OCI-LY1 (cell line): ENCODE measurements at regions not wholly inside any gene's neighbourhood (a gene's known extent, or its start where the extent isn't known, plus 50 kb on each side); places are given as distances from the start of the nearest gene placed in this dataset.

ENCODE experiments used
- H2AFZ ChIP-seq: fragments of 200-600 bp; sonication (generic), shearing (Covaris generic); 2 replicates; pipeline ENCODE4 v1.6.0; 2014; ENCODE audit warnings: antibody characterized with exemption, mild to moderate bottlenecking, low read length
- H3F3A ChIP-seq: fragments of 200-600 bp; sonication (generic), shearing (Covaris generic); 2 replicates; pipeline ENCODE4 v1.6.0; 2014; ENCODE audit warnings: mild to moderate bottlenecking, antibody characterized with exemption, low read length, moderate library complexity; ENCODE audit not compliant: insufficient read depth
- H3K27ac ChIP-seq: fragments of 200-600 bp; sonication (generic); 2 replicates; pipeline ENCODE4 v1.5.1; 2014; ENCODE audit warnings: low read length, mixed run types, mild to moderate bottlenecking, low read depth; ENCODE audit not compliant: poor library complexity, severe bottlenecking
- H3K27me3 ChIP-seq: fragments of 200-600 bp; sonication (generic); 2 replicates; pipeline ENCODE4 v1.6.0; 2014; ENCODE audit warnings: antibody characterized with exemption, mild to moderate bottlenecking, low read length, moderate library complexity; ENCODE audit not compliant: insufficient read depth
- H3K36me3 ChIP-seq: fragments of 200-600 bp; sonication (generic); 2 replicates; pipeline ENCODE4 v1.6.1; 2014; ENCODE audit warnings: mild to moderate bottlenecking, antibody characterized with exemption, low read length, moderate library complexity, mixed read lengths; ENCODE audit not compliant: insufficient read depth
- H3K4me1 ChIP-seq: fragments of 200-600 bp; sonication (generic); 2 replicates; pipeline ENCODE4 v1.5.1; 2014; ENCODE audit warnings: mild to moderate bottlenecking, low read length, moderate library complexity; ENCODE audit not compliant: insufficient read depth, severe bottlenecking
- H3K4me2 ChIP-seq: fragments of 200-600 bp; sonication (generic), shearing (Covaris generic); 2 replicates; pipeline ENCODE4 v1.6.1; 2014; ENCODE audit warnings: low read length
- H3K4me3 ChIP-seq: fragments of 200-600 bp; sonication (generic); 2 replicates; pipeline ENCODE4 v1.5.1; 2014; ENCODE audit warnings: low read length, low read depth, mild to moderate bottlenecking, mixed read lengths; ENCODE audit not compliant: poor library complexity, severe bottlenecking
- H3K79me2 ChIP-seq: fragments of 200-600 bp; shearing (Covaris generic); 2 replicates; pipeline ENCODE4 v1.6.1; 2016; ENCODE audit warnings: mixed run types, low read length, mixed read lengths; ENCODE audit not compliant: insufficient read depth
- H3K9ac ChIP-seq: fragments of 200-600 bp; sonication (generic), shearing (Covaris generic); 2 replicates; pipeline ENCODE4 v1.6.1; 2014; ENCODE audit warnings: mild to moderate bottlenecking, low read length, mixed read lengths
- H3K9me2 ChIP-seq: fragments of 200-600 bp; sonication (generic), shearing (Covaris generic); 2 replicates; pipeline ENCODE4 v1.6.1; 2014; ENCODE audit warnings: low read depth, mild to moderate bottlenecking, low read length, mixed read lengths
- H3K9me3 ChIP-seq: fragments of 200-600 bp; shearing (Covaris generic); 2 replicates; pipeline ENCODE4 v1.6.1; 2014; ENCODE audit warnings: low read length, mixed read lengths
- H4K20me1 ChIP-seq: fragments of 200-600 bp; sonication (generic), shearing (Covaris generic); 2 replicates; pipeline ENCODE4 v1.6.0; 2016; ENCODE audit warnings: mild to moderate bottlenecking, low read length; ENCODE audit not compliant: insufficient read depth
- CTCF ChIP-seq: fragments of 200-600 bp; sonication (generic), shearing (Covaris generic); IDR thresholded peaks from 2 replicates; pipeline ENCODE4 v1.5.1; 2017; ENCODE audit warnings: mild to moderate bottlenecking, antibody characterized with exemption, low read length, moderate library complexity, mixed read lengths
- EZH2 ChIP-seq: fragments of 200-600 bp; sonication (generic), shearing (Covaris generic); IDR thresholded peaks from 2 replicates; pipeline ENCODE4 v1.8.0; 2017; ENCODE audit warnings: borderline replicate concordance, mixed run types, mild to moderate bottlenecking, antibody characterized with exemption, low read length, moderate library complexity, mixed read lengths

DNA sequence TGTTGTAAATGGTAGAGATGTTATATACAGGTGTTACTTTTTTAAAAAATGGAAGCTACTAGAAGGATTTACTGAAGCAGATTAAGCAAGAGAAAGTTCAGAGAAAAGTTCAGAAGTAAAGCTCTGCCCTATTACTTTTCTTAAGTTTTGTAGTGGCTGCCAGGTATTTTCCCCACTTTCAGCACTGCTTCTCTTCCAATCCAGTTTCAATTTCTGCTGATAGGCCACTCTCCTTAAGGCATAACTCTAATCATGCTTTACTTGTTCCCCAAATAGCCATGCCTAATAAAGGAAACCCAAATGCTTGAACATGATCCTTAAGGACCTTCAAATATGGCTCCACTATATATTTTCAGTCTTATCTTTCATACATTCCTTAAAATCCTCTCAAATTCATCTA lies 880.8 kb upstream of the CDH2 start:
- Histone ChIP-seq H3K4me1 (no peaks in the 10 kb centered on the region), H3K9me3 (no peaks in the 10 kb centered on the region), H3K9me2 (no peaks in the 10 kb centered on the region), H3K36me3 (no peaks in the 10 kb centered on the region), H3K27me3 (no peaks in the 10 kb centered on the region), H4K20me1 (no peaks in the 10 kb centered on the region), H3K4me3 (no peak overlapping the region), H3K27ac (no peak overlapping the region), H3F3A (no peaks in the 10 kb centered on the region), H3K9ac (no peak overlapping the region), H3K79me2 (no peaks in the 10 kb centered on the region), H2AFZ (no peak overlapping the region), H3K4me2 (no peak overlapping the region)
- TF ChIP-seq CTCF (no peak), EZH2 (no peak)

DNA sequence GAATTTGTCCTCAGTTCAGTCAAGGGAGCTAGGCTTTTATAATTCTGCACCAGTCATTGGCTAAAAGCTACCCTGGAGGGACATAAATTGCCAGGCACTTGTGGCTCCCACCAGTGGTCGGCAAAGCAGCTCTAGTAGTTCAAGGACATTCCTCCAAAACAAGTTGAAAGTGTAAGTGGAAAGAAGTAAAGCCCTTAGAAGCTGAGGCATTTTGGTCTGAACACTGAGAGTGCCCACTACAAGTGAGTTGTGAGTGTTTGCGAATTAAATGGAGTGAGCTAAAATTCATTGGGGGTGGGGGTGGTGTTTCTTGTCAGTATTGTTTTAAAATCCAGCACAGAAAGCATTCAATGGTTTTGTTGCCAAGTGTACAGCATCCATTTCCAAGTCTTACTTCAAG lies 879.9 kb upstream of the CDH2 start:
- no peak overlapping the region for H3K27ac ChIP-seq
- no peaks in the 10 kb centered on the region for H3K36me3 ChIP-seq
- no peaks in the 10 kb centered on the region for H3K9me2 ChIP-seq
- H3F3A ChIP-seq, result no peaks in the 10 kb centered on the region
- no peak overlapping the region for H3K9ac ChIP-seq
- H3K4me2 ChIP-seq, result no peak overlapping the region
- H3K4me3 ChIP-seq, result no peak overlapping the region
- no peaks in the 10 kb centered on the region for H3K79me2 ChIP-seq
- H3K27me3 ChIP-seq, result no peaks in the 10 kb centered on the region
- no peak overlapping the region for H2AFZ ChIP-seq
- TF ChIP-seq EZH2 (no peak), CTCF (no peak)
- H3K4me1 ChIP-seq, result no peaks in the 10 kb centered on the region
- H4K20me1 ChIP-seq, result no peaks in the 10 kb centered on the region
- H3K9me3 ChIP-seq, result no peaks in the 10 kb centered on the region

- Histone ChIP-seq H3K4me3 (no peak overlapping the region), H3K9me3 (no peaks in the 10 kb centered on the region), H3K27me3 (no peaks in the 10 kb centered on the region), H3K9ac (no peak overlapping the region), H4K20me1 (no peaks in the 10 kb centered on the region), H2AFZ (no peak overlapping the region), H3K9me2 (no peaks in the 10 kb centered on the region), H3K79me2 (no peaks in the 10 kb centered on the region), H3K27ac (no peak overlapping the region), H3F3A (no peaks in the 10 kb centered on the region), H3K4me2 (no peak overlapping the region), H3K4me1 (no peaks in the 10 kb centered on the region), H3K36me3 (no peaks in the 10 kb centered on the region)
- TF ChIP-seq EZH2 (no peak), CTCF (no peak)
Observed at GRCh38 chr18:29041976-29042375, 865.0 kb upstream of the CDH2 start.
